ENCODE measurements at regions not wholly inside any gene's neighbourhood (a gene's known extent, or its start where the extent isn't known, plus 50 kb on each side); places are given as distances from the start of the nearest gene placed in this dataset.

DNA sequence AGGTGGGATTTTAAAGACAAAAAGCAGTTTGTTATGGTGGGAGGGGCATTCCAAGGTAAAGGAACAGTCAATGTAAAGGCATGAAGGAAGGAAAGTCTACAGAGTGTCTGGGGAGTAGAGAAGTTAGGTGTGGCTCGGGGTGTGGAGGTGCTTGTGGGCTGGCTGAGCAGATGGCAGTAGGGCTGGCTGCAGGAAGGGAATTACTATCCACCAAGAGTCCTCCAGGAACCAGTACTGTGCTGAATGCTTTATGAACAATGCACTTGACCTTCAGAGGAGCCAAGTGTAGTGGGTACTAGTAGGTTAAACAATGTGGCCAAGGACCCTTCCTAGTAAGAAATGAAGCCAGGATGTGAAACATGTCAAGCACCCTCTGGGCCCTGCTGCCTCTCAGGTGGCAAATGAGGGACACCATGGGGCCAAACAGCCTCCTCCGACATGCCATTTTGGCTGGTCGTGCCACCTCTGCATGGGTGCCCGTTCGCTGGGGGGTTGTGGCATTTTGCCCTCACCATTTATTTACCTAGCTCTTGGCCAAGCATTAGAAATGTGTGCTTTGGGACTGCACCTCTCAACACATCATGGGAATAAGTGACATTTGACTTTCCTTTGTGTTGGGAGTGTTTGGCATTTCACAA lies 123.6 kb upstream of the TENM4 start:
- DNase-seq: no peak

DNA sequence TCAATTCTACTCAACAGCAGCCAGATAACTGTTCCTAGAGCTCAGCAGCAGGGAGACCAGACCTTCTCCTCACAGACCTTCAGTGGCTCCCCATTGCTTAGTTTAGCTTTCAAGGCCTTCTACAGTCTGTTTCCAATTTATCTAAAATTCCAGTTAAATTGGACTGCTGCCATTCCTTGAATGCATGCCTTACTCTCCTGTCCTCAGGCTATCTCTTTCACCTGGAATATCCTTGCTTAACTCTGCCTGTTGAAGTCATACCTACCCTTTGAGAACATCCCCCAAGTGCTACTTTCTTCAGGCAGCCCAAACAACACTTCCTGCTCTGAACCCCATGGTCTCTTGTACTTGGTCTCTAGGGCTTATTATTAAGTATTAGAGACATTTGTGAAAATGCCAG lies 120.7 kb upstream of the TENM4 start:
- no peak for DNase-seq

DNA sequence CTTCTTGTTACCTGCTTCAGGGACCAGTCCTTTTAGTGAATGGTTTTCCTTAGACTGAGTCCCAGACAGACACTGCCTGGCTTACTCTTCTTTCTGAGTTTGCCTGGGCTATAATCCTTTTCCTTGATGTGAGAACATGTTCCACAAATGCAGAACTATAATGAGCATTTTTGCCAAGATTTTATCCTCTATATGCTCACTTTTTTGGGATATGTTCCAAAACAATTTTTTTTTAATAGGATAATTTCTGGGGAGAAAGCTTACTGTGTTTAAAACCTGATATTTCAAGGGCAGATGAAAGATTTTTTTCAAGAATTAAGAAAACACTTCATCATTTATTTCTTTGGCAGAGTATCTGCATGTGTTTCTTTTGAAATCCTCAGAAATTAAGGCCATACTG lies 110.0 kb upstream of the TENM4 start:
- no peak for DNase-seq

DNA sequence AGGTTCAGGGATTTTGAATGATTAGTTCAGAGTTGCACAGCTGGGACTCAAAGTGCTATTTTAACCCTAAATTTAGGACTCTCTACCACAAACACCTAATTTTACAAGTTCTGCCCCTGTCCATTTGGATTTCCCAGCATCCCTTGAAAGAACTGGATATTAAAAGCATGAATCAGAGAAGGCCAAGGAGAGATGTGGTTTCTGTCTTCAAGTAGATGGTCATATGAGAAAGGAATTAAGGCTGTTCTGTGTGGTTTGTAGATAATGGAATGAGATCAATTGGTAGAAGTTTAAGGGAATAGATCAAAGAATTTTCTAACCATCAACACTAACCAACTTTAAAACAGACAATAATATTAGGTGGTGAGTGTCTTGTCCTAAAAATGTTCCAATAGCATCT lies 106.4 kb upstream of the TENM4 start:
- DNase-seq: no peak

DNA sequence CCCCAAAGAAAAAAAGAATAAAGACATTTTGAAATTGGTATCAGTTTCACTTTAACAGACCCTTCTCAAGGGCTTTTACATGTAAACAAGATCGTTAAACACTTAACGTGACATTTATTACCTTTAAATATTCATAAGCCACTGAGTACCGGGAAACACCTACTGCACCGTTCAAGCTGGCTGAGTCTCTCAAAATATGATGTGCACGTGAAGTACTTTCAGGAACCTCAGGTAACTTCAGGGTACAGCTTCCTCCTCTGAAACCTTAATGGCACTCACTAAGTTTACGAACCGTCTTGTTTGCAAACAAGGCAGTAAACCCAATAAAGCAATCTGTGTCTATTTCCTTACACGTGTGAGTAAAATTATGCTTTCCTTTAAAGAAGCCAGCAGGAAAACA lies 105.5 kb upstream of the TENM4 start:
- DNase-seq: no peak

DNA sequence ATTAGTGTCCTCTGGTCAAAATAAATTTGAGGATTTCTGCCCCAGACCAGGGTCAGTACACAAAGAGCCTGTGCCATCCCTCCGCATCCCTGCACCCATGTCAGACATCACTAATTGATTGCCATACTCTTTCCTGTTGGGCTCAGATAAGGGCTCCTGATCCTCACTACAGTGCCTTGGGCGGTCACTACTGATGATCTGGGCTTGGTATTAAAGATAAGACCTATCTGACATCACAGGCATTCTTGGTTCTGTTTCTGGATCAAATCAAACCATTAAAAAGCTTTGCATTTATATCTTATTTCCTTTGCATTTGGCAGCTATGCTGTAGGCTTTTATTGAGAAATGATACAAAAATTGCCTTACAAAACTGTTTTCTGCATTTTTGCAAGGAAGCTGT lies 103.5 kb upstream of the TENM4 start:
- no peak for DNase-seq

DNA sequence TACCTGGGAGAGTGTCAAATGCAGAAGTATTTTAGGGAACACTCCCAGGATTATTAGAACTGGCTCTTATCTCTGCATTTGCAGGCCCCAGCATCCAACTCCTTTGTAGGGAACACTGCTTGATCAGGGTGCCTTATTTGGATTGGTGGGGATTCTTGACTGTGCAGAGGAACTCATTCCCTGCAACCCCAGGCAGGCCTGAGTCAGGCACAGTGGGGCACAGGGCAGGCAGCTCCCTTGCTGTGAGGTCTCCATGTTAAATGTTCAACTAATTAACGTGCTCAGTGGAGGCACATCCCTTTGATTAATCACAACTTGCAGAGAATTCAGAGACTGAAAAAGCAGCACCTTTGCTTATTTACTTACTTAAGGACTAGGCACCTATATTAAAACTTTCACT lies 102.3 kb upstream of the TENM4 start:
- no peak for DNase-seq

DNA sequence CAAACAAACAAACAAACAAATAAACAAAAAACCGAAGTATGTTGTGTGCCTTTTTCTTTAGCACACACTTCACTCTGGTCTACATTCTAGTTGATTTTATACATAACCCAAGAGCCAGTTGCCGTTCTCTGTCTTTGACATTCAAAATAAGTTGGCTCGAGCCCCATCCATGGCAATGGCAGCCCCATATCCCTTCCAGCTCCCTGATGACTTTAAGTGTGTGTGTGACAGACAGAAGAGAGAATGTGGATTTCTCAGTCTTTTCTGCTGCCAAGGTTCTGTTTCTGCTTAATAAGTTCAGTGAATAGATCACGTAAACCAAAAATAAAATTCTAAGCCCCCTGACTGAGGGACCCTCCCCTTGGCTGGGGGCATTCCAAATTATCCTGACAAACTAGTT lies 100.6 kb upstream of the TENM4 start:
- DNase-seq: no peak

DNA sequence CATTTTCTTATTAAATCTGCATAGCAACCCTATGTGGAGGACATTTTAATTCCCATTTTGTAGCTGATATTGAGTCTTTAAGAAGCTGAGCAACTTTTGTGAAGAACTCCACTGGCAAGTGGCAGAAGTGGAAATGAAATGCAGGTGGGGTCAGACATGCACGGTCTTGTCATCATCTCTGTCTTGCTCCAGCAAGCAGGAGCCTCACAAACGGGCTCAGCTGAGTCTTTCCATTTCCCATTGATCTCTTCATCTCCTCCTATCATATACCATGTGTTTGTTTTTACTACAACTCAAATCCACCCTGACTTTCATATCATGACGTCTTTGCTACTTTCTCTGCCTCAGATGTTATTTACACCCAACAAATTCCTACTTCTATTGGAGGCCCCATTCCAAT lies 97.9 kb upstream of the TENM4 start:
- DNase-seq: no peak

DNA sequence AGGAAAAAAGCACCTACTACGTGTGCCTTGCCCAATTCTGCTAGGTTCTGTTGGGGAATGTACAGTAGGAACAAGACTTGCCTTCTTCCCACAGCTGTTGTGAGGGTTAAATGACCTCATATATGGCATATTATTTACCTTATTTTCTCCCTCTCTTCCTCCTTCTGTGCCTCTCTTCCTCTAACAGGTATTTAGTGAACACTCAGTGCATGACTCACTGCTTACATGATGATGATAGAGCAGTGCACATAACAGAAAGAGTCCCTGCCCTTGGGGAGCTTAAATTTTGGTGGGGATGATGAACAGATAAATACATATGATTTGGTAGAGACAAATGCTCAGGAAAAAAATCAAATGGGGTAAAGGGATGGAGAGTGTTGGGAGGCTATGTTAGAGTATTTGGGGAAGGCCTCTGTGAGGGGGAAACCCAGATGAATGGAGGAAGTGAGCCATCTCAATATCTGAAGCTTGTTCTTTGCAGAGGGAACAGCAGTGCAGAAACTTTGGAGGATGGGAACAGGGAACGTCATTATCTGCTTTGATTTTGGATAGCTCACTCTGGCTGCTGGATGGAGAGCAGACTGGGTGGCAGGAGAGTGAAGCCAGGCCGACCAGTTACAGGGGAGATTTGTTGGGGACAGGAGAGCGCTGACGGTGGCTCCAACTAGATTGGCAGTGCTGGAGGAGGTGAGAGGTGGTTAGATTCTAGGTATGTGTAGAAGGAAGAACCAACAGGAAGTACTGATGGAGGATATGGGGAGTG lies 95.5 kb upstream of the TENM4 start:
- no peak for DNase-seq

DNA sequence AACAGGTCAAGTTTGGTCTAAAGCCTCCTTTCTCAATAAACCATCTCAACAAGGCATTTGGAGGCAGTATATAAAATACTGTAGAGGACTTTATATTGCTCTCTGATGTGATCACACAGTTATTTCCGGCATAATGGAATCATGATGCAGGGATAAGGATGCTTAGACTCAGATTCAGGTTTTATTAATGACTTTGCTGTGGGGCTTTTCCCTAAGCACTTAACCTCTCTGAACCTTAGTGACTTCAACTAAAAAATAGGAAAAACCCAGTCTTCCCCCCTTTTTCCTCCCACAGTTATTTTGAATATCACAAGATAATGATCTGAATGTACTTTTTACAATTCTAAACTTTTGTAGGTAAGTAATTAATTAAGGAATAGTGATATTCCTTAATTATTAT lies 94.8 kb upstream of the TENM4 start:
- no peak for DNase-seq

DNA sequence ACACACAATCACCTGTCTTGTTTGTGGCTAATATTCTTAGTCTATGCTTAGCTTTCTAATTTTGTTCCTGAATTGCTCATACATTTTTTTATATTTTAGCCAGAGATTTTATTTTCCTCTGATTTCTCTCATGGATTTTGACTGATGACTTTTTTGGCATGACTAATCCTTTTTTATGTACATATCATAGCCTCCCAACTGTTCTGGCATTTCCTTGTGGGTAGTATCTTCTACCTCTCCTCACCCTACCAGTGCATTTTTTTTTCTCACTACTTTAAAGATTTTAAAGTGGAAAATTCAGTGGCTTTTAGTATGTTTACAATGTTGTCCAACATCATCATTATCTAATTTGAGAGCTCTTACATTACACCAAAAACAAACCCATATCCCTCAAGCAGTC lies 84.4 kb upstream of the TENM4 start:
- DNase-seq: no peak

DNA sequence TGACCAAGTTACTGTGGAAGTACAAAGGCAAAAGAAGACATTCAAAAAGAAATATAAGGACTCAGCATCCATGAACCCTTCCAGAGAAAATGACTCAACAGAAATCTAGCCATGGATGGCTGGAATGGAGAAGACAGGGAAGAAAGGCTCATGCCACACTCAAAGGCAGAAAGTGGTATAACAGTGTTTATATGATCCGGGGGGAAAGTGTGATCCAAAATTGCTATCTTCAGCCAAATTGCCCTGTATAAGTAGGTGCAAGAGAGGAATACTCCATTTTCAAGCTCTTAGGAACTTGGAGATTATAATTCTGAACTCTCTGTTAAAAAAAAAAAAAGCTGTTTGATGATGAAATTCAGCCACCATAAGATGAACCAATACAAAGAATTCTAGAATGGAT lies 81.8 kb upstream of the TENM4 start:
- DNase-seq: no peak

DNA sequence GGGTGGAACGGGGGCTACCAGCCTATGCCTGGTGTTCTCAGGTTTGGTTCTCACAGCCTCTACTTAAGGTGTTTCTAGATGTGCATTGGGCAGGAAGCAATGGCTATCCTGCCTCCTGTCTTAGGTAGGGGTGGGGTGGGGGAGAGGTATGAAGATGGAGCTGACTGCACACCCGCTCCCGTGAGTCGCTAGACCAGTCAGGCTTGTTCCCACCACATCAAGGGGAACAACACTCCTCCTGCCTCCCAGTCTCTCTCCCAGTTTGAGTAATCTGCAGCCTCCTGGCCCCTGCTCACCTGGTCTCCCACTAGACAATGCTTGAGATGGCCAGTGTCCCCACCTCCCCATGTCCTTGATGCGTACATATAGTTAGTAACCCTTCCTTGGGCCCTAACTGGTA lies 79.3 kb upstream of the TENM4 start:
- DNase-seq: no peak

DNA sequence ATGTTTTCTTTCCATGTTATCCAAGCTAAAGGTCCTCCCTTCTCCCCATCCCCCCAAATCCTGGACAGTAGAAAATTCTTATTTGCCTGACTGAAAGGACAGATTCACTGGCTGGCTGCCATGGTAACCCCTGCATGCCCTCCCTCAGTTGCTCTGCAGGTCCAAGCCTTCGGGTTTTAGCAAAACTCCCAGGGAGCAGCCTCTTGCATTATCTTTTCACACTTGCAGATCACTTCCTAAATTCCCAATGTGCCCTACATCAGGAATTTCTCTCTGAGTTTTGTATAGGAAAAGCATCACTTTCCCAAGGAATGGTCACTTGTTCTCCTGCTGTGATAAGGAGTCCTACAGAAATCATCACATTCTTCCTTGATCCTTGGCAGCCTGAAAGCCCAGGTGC lies 75.0 kb upstream of the TENM4 start:
- no peak for DNase-seq

DNA sequence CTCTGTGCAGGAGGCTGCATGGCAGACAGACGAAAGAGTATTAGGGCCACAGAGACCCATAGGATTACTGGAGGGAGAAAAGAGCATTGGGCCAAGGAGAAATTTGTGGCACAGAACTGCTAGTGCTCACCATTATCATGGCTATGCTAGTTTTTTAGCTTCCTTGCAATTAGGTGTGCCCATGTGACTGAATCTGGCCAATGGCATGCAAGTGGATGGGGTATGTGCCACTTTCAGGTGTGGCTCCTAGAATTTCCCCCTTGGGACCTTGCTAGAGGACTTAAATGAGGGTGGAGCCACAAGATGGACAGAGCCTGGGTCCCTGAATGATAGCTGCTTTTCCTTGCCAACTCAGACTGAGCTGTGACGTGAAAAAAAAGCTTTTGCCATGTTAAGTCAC lies 73.9 kb upstream of the TENM4 start:
- DNase-seq: no peak

DNA sequence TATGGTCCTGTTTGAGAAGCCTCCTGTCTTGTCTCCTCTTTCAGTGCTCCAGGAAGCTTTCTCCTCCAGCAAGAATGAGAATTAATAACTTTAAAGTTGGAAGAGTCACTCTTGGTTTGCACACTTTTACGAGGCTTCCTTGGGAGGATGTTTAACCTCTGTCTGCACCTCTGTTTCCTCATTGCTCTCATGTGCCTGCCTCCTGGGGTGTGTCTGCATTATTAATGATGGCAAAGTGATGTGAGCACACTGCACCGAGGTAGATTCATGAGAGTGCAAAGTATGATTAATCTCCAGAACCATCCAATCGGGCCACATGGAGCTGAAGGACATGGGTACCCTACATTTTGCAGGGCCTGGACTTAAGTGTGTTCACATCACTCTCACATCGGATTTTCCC lies 73.5 kb upstream of the TENM4 start:
- DNase-seq: no peak

DNA sequence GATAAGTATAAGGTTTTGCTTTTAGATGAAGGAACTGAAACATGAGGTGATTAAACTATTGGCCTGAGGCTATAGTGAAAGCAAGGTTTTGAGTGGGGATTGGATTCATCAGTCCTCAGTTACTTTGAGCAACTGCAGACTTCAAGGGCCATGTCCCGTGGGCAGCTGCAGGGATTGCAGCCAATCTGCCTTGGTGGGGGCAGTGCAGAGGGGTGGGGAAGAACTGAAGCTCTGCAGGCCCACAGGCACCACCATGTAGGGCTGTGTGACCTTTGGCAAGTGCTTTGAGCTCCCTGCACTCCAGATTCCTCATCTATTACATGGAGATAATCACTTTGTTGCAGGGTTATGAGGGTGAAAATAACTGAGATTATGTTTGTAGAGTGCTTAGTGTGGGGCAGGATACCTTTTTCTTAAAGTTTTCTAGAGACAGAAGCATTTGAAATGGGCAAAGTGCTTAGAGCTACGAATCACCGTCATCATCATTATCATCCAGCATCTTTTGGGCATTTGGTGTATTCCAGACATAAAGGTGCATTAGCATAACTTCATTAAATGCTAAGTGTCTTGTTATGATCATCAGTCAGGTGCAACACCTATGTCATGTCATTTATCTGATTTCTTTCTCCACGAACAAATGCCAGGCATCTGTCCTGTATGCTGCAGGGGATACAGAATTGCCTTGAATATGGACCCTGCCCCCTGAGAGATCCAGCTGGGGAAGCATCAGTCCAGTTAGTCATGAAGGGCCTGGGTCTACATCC lies 72.1 kb upstream of the TENM4 start:
- no peak for DNase-seq

DNA sequence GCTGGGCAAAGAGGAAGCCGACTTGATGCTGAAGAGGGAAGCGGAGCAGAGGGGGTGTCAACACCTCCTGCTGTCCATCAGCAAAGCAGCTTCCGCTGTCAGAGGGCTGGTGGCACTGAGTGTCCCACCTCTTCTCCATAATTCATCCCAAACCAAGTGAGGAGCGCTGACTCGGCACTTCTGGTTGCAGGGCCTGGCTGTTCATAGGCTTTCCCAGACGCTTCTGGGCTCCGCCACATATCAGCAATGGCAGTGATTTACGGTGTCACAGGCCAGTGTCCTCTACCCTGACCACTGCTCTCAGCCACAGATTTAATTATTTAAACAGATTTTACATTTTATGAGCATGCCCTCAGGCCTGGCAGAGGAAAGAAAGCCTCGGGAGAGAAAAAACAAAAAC lies 70.1 kb upstream of the TENM4 start:
- no peak for DNase-seq

DNA sequence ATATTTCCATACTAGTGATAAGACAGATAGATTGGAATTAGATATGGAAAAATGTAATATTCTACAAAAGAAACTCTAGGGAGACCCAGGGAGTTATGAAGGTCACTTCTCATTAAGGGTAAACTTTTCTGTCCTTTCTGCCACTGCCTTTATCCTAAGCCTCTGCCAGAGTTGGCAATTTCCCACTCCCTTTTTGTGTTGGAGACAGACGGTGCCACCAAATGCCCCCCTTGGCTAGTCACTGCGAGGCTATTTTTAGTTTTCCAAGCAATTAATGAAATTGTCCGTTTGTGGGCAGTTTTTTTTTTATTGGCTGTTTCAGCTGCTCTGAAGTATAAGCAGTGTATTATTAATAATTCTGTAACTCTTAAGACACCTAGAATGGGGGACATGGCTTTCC lies 67.6 kb upstream of the TENM4 start:
- peak in 3 of 56 donors; percentile 1 to 24 (median 16) for DNase-seq

DNA sequence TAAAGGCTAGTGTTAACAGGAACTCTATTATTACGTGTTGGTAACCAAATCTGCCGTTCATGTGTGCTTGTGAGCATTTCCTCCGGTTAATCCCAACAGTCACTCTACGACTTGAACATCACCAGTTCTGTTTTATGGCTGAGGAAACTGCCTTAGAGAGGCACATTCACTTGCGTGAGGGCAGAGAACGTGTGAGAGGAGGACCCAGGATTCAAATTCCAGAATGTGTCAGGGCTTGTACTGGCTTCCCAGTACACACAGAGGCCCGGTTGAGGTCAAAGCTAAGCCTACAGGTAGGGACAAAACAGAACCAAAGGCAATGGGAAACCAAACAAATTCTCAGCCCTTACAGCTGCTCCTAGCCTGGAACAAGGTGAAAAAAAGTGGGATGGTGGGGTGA lies 66.9 kb upstream of the TENM4 start:
- DNase-seq: no peak

DNA sequence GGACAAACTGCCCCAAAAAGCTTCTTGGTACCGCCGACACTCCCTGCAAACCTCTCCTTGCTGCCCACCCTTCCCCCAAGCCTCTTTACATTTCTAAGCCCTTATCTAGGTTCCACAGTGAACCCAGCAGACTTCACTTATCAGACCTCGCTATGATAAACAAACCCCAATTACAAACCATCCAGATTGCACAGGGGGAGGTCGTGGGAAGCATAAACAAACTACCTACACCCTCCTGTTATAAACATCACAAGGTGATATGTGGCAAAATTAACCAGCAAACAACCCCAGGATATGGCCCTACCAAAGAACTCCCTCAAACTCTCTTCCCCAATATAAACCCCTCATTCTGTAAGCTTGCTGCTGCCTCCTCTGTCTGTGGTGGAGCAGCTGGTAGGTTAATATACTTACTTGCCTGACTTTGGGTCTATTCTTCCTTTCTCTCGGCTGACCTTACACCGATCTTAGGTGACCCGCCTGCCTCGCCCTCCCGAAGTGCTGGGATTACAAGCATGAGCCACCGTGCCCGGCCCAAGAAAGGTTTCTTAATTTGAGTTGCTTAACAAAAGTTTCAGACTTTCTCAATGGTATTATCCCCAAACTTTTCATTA lies 66.0 kb upstream of the TENM4 start:
- no peak for DNase-seq
